ENCODE measurements at regions not wholly inside any gene's neighbourhood (a gene's known extent, or its start where the extent isn't known, plus 50 kb on each side); places are given as distances from the start of the nearest gene placed in this dataset.

DNA sequence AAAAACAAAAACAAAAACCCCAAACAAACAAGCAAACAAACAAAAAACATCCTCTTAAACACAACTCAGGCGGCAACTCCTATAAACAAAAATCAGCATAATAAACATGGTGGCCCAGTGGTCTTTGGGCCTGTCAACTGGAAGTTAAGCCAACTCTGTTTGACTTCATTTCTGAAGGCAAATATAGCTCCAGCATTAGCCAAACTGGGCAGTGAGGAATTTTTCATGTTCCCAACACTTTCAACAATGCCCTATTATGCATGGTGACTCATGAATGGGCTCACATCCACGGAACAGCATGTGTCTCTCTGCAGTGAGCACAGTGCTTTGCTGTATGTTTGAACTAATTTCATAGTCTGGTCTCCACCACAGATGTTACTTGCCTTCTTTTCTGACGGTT lies 143.9 kb upstream of the STC2 start:
- Histone ChIP-seq H3K4me3 (ENCODE audit: low read depth in 1 of 2, low read length in 2 of 2) (no peak overlapping the region), H3K4me1 (ENCODE audit: insufficient read depth, low read length) (no peaks in the 10 kb centered on the region), H4K20me1 (ENCODE audit: insufficient read depth, low read length) (no peaks in the 10 kb centered on the region), H2AFZ (ENCODE audit: low read depth, low read length) (no peak overlapping the region), H3K27me3 (ENCODE audit: insufficient read depth, low read length, poor library complexity) (no peaks in the 10 kb centered on the region), H3K36me3 (ENCODE audit: insufficient read depth, low read length) (no peaks in the 10 kb centered on the region), H3K79me2 (ENCODE audit: insufficient read depth, low read length) (no peaks in the 10 kb centered on the region), H3K4me2 (ENCODE audit: insufficient read depth, low read length) (no peak overlapping the region), H3K9me3 (ENCODE audit: insufficient read depth, low read length, severe bottlenecking) (no peaks in the 10 kb centered on the region), H3K27ac (ENCODE audit: low read length) (no peak overlapping the region), H3K9ac (ENCODE audit: low read depth, low read length) (no peak overlapping the region)
- ATAC-seq (ENCODE audit: insufficient read depth, low read depth) (no peak), DNase-seq (no peak)
- TF ChIP-seq EZH2 (IDR thresholded peaks at IDR 0.05; ENCODE audit: borderline replicate concordance, low read depth, low read length, severe bottlenecking) (no peak), CTCF (IDR thresholded peaks at IDR 0.05; ENCODE audit: borderline replicate concordance, extremely low read depth, low read length, poor library complexity, severe bottlenecking) (no peak)

DNA sequence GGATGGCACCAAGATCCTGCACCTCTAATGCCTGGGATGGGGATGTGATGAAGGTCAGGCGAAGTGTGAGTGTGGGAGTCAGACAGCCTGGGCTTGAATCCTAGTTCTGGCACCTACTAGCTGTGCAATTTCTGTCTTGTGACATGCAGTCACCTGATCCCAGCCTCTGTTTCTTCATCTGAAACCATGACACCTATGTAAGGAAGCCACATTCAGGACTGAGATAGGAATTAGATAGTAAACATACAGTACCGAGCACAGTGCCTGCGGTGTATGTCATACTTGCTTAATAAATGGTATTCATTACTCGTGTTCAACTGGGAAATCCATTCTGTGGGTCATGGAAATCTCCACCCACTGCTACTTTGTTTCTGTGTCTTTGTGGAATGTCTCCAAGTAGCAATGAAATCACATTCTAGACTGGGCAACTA lies 140.6 kb upstream of the STC2 start:
- TF ChIP-seq CTCF (IDR thresholded peaks at IDR 0.05; ENCODE audit: borderline replicate concordance, extremely low read depth, low read length, poor library complexity, severe bottlenecking) (no peak), EZH2 (IDR thresholded peaks at IDR 0.05; ENCODE audit: borderline replicate concordance, low read depth, low read length, severe bottlenecking) (no peak)
- H2AFZ ChIP-seq (ENCODE audit: low read depth, low read length) = no peak overlapping the region
- no peak overlapping the region for H3K4me2 ChIP-seq (ENCODE audit: insufficient read depth, low read length)
- DNase-seq (no peak), ATAC-seq (ENCODE audit: insufficient read depth, low read depth) (no peak)
- peaks cover 14% of the 10 kb centered on the region for H3K9me3 ChIP-seq (ENCODE audit: insufficient read depth, low read length, severe bottlenecking)
- H3K4me1 ChIP-seq (ENCODE audit: insufficient read depth, low read length) = no peaks in the 10 kb centered on the region
- no peaks in the 10 kb centered on the region for H3K27me3 ChIP-seq (ENCODE audit: insufficient read depth, low read length, poor library complexity)
- H3K9ac ChIP-seq (ENCODE audit: low read depth, low read length) = no peak overlapping the region
- H3K4me3 ChIP-seq (ENCODE audit: low read depth in 1 of 2, low read length in 2 of 2) = no peak overlapping the region
- no peaks in the 10 kb centered on the region for H4K20me1 ChIP-seq (ENCODE audit: insufficient read depth, low read length)
- H3K36me3 ChIP-seq (ENCODE audit: insufficient read depth, low read length) = no peaks in the 10 kb centered on the region
- H3K27ac ChIP-seq (ENCODE audit: low read length) = no peak overlapping the region
- H3K79me2 ChIP-seq (ENCODE audit: insufficient read depth, low read length) = no peaks in the 10 kb centered on the region

DNA sequence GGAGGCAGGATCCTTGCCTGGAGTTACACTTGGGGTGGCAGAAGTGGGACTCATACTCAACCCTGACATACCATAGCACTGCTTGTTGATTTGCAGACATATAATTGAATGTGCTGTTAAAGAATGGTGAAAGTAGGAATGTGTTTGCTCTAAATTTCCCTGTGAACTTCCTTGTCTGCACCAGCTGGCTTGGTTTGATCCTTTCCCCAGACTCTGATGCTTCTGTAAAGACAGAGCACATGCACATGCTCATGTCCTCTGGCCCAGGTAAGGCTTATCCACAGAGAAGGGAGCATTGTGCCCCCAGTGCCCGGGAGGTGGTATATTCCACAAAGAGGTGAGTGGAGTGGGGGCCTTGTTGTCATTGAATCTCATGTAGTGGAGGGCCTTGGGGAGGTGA lies 138.0 kb upstream of the STC2 start:
- Histone ChIP-seq H3K4me3 (ENCODE audit: low read depth in 1 of 2, low read length in 2 of 2) (no peak overlapping the region), H3K79me2 (ENCODE audit: insufficient read depth, low read length) (no peaks in the 10 kb centered on the region), H4K20me1 (ENCODE audit: insufficient read depth, low read length) (no peaks in the 10 kb centered on the region), H3K4me2 (ENCODE audit: insufficient read depth, low read length) (no peak overlapping the region), H3K4me1 (ENCODE audit: insufficient read depth, low read length) (no peaks in the 10 kb centered on the region), H3K27me3 (ENCODE audit: insufficient read depth, low read length, poor library complexity) (no peaks in the 10 kb centered on the region), H2AFZ (ENCODE audit: low read depth, low read length) (no peak overlapping the region), H3K9me3 (ENCODE audit: insufficient read depth, low read length, severe bottlenecking) (peaks cover 14% of the 10 kb centered on the region), H3K27ac (ENCODE audit: low read length) (no peak overlapping the region), H3K36me3 (ENCODE audit: insufficient read depth, low read length) (no peaks in the 10 kb centered on the region), H3K9ac (ENCODE audit: low read depth, low read length) (no peak overlapping the region)
- ATAC-seq (ENCODE audit: insufficient read depth, low read depth) = no peak
- no peak for TF ChIP-seq EZH2 (IDR thresholded peaks at IDR 0.05; ENCODE audit: borderline replicate concordance, low read depth, low read length, severe bottlenecking)
- TF ChIP-seq CTCF (IDR thresholded peaks at IDR 0.05; ENCODE audit: borderline replicate concordance, extremely low read depth, low read length, poor library complexity, severe bottlenecking) = no peak
- no peak for DNase-seq

- Histone ChIP-seq H3K4me3 (ENCODE audit: low read depth in 1 of 2, low read length in 2 of 2) (no peak overlapping the region), H2AFZ (ENCODE audit: low read depth, low read length) (no peak overlapping the region), H3K36me3 (ENCODE audit: insufficient read depth, low read length) (no peaks in the 10 kb centered on the region), H4K20me1 (ENCODE audit: insufficient read depth, low read length) (no peaks in the 10 kb centered on the region), H3K27ac (ENCODE audit: low read length) (no peak overlapping the region), H3K9me3 (ENCODE audit: insufficient read depth, low read length, severe bottlenecking) (peaks cover 14% of the 10 kb centered on the region), H3K9ac (ENCODE audit: low read depth, low read length) (no peak overlapping the region), H3K4me2 (ENCODE audit: insufficient read depth, low read length) (no peak overlapping the region), H3K27me3 (ENCODE audit: insufficient read depth, low read length, poor library complexity) (no peaks in the 10 kb centered on the region), H3K4me1 (ENCODE audit: insufficient read depth, low read length) (no peaks in the 10 kb centered on the region), H3K79me2 (ENCODE audit: insufficient read depth, low read length) (no peaks in the 10 kb centered on the region)
- ATAC-seq (ENCODE audit: insufficient read depth, low read depth) = no peak
- no peak for DNase-seq
- TF ChIP-seq EZH2 (IDR thresholded peaks at IDR 0.05; ENCODE audit: borderline replicate concordance, low read depth, low read length, severe bottlenecking) (no peak), CTCF (IDR thresholded peaks at IDR 0.05; ENCODE audit: borderline replicate concordance, extremely low read depth, low read length, poor library complexity, severe bottlenecking) (no peak)
Observed at GRCh38 chr5:173464813-173465212, 136.6 kb upstream of the STC2 start.
